H1 (cell line): ENCODE measurements at regions not wholly inside any gene's neighbourhood (a gene's known extent, or its start where the extent isn't known, plus 50 kb on each side); places are given as distances from the start of the nearest gene placed in this dataset.

ENCODE experiments used
- CTCF ChIA-PET: fragments of 300-600 bp; sonication (Branson Sonifier 250); formaldehyde crosslinking; loops from one replicate; lab custom pipeline; 2021; ENCODE audit not compliant: partially characterized antibody; lab: Charles Lee
- POLR2A ChIA-PET: fragments of 300-600 bp; sonication (Branson Sonifier 250); formaldehyde crosslinking; loops from one replicate; lab custom pipeline; 2021; ENCODE audit warnings: inconsistent platforms; ENCODE audit not compliant: partially characterized antibody; lab: Charles Lee
- DNase-seq, 2 experiments: peaks; one replicate each; pipeline versions ENCODE4 v3.0.0 to v3.0.0-alpha.2; 2010 to 2022; ENCODE audit warnings: low spot score in 2 of 2, low read depth in 1 of 2, mixed read lengths in 1 of 2
- FAIRE-seq: peaks from 2 replicates; lab custom pipeline; 2011; peaks lifted over from hg19 to GRCh38; lab: Jason Lieb, UNC
- H2AFZ ChIP-seq: 2 replicates; pipeline ENCODE4 v1.8.1; 2012; ENCODE audit warnings: low read length, inconsistent platforms
- H2AK5ac ChIP-seq: 2 replicates; pipeline ENCODE4 v1.6.1; 2013; ENCODE audit warnings: low read depth, low read length
- H2BK120ac ChIP-seq: replicated peaks from 2 replicates; pipeline ENCODE3; 2013; ENCODE audit warnings: low read depth, low read length, inconsistent platforms
- H2BK12ac ChIP-seq: 2 replicates; pipeline ENCODE4 v1.6.1; 2013; ENCODE audit warnings: low read depth, low read length
- H2BK15ac ChIP-seq: 2 replicates; pipeline ENCODE4 v1.6.1; 2013; ENCODE audit warnings: low read length
- H2BK20ac ChIP-seq: 2 replicates; pipeline ENCODE4 v1.6.1; 2013; ENCODE audit warnings: low read length
- H2BK5ac ChIP-seq: 2 replicates; pipeline ENCODE4 v1.6.1; 2013; ENCODE audit warnings: low read depth, low read length
- H3K14ac ChIP-seq: 2 replicates; pipeline ENCODE4 v1.6.1; 2013; ENCODE audit warnings: inconsistent platforms; ENCODE audit not compliant: insufficient read length
- H3K18ac ChIP-seq: 2 replicates; pipeline ENCODE4 v1.6.1; 2013; ENCODE audit warnings: low read length; ENCODE audit errors: extremely low read depth
- H3K23ac ChIP-seq: 2 replicates; pipeline ENCODE4 v1.6.1; 2013; ENCODE audit warnings: inconsistent platforms; ENCODE audit not compliant: insufficient read length
- H3K23me2 ChIP-seq: 2 replicates; pipeline ENCODE4 v1.6.1; 2013; ENCODE audit warnings: low read depth, low read length
- H3K27ac ChIP-seq: 2 replicates; pipeline ENCODE4 v1.6.1; 2011; ENCODE audit warnings: low read depth, low read length, inconsistent platforms
- H3K27me3 ChIP-seq, 4 experiments: replicated peaks in 1 of 4; 1 replicate in 1 of 4; 2 replicates in 3 of 4; pipeline versions ENCODE4 v1.6.1 to v1.8.1; 2011 to 2013; ENCODE audit warnings: low read length in 3 of 4, mild to moderate bottlenecking in 3 of 4, inconsistent platforms in 2 of 4, mixed read lengths in 2 of 4, moderate library complexity in 1 of 4; ENCODE audit not compliant: control insufficient read depth in 3 of 4, insufficient read depth in 3 of 4; ENCODE audit errors: extremely low read depth in 1 of 4
- H3K36me3 ChIP-seq, 4 experiments: 2 replicates each; pipeline versions ENCODE4 v1.6.1 to v1.8.1; 2011 to 2013; ENCODE audit warnings: mild to moderate bottlenecking in 4 of 4, low read length in 3 of 4, moderate library complexity in 2 of 4, control low read depth in 1 of 4, inconsistent platforms in 1 of 4; ENCODE audit not compliant: insufficient read depth in 4 of 4, control insufficient read depth in 2 of 4
- H3K4ac ChIP-seq: replicated peaks from 2 replicates; pipeline ENCODE3; 2013; ENCODE audit warnings: low read length, low read depth, mixed read lengths, inconsistent platforms; ENCODE audit not compliant: insufficient read length
- H3K4me1 ChIP-seq, 4 experiments: replicated peaks in 1 of 4; 1 replicate in 1 of 4; 2 replicates in 3 of 4; pipeline versions ENCODE4 v1.6.1 to v1.8.1; 2011 to 2013; ENCODE audit warnings: low read length in 3 of 4, inconsistent platforms in 2 of 4, mixed read lengths in 1 of 4; ENCODE audit not compliant: insufficient read depth in 4 of 4, control insufficient read depth in 3 of 4
- H3K4me2 ChIP-seq, 2 experiments: 2 replicates each; pipeline versions ENCODE4 v1.6.1 to v1.8.1; 2011 to 2013; ENCODE audit warnings: low read depth in 2 of 2, low read length in 2 of 2, control low read depth in 1 of 2, inconsistent platforms in 1 of 2, mild to moderate bottlenecking in 1 of 2; ENCODE audit not compliant: insufficient read depth in 1 of 2
- H3K4me3 ChIP-seq, 4 experiments: fragments of 200-600, 300-600 bp in 1 of 4; sonication (generic), shearing (Covaris generic), sonication (Bioruptor Twin) in 1 of 4; 2 replicates each; pipeline versions ENCODE4 v1.5.1 to v1.8.1; 2011 to 2016; ENCODE audit warnings: low read length in 4 of 4, low read depth in 3 of 4, control low read depth in 2 of 4, inconsistent platforms in 2 of 4, mild to moderate bottlenecking in 2 of 4, mixed read lengths in 1 of 4, moderate library complexity in 1 of 4; ENCODE audit not compliant: insufficient read depth in 2 of 4; ENCODE audit errors: extremely low read depth in 1 of 4
- H3K56ac ChIP-seq: replicated peaks from 2 replicates; pipeline ENCODE3; 2013; ENCODE audit warnings: low read depth, mild to moderate bottlenecking, mixed read lengths, low read length, inconsistent platforms; ENCODE audit not compliant: insufficient read length
- H3K79me1 ChIP-seq: 2 replicates; pipeline ENCODE4 v1.6.1; 2013; ENCODE audit warnings: low read depth, low read length, control low read depth
- H3K79me2 ChIP-seq, 2 experiments: 2 replicates each; pipeline versions ENCODE4 v1.6.1 to v1.8.1; 2012 to 2013; ENCODE audit warnings: low read length in 2 of 2, mild to moderate bottlenecking in 2 of 2, inconsistent platforms in 1 of 2; ENCODE audit not compliant: insufficient read depth in 2 of 2, control insufficient read depth in 1 of 2
- H3K9ac ChIP-seq, 4 experiments: replicated peaks in 1 of 4; 1 replicate in 1 of 4; 2 replicates in 3 of 4; pipeline versions ENCODE4 v1.6.1 to v1.8.1; 2011 to 2013; ENCODE audit warnings: low read depth in 3 of 4, low read length in 3 of 4, control low read depth in 2 of 4, mild to moderate bottlenecking in 2 of 4, moderate library complexity in 2 of 4, inconsistent platforms in 1 of 4; ENCODE audit errors: extremely low read depth in 1 of 4
- H3K9me3 ChIP-seq, 2 experiments: 2 replicates each; pipeline versions ENCODE4 v1.6.1 to v1.8.1; 2012 to 2013; ENCODE audit warnings: mild to moderate bottlenecking in 2 of 2, moderate library complexity in 2 of 2, control low read depth in 1 of 2, inconsistent platforms in 1 of 2, low read depth in 1 of 2, low read length in 1 of 2, mixed read lengths in 1 of 2; ENCODE audit not compliant: insufficient read depth in 2 of 2
- H4K20me1 ChIP-seq, 2 experiments: replicated peaks in 1 of 2; 2 replicates each; pipeline versions ENCODE3 to v1.8.1; 2011 to 2013; ENCODE audit warnings: inconsistent platforms in 2 of 2, low read length in 2 of 2, mild to moderate bottlenecking in 1 of 2; ENCODE audit not compliant: insufficient read depth in 2 of 2, control insufficient read depth in 1 of 2
- H4K5ac ChIP-seq: 2 replicates; pipeline ENCODE4 v1.6.1; 2013; ENCODE audit warnings: low read length, low read depth, mixed read lengths, inconsistent platforms; ENCODE audit not compliant: insufficient read length
- H4K8ac ChIP-seq: 2 replicates; pipeline ENCODE4 v1.8.0; 2013; ENCODE audit warnings: mild to moderate bottlenecking, moderate library complexity, low read length, inconsistent platforms; ENCODE audit not compliant: insufficient read depth; ENCODE audit errors: extremely low read depth
- H4K91ac ChIP-seq: replicated peaks from 2 replicates; pipeline ENCODE3; 2013; ENCODE audit warnings: low read length, mixed read lengths, inconsistent platforms; ENCODE audit not compliant: insufficient read length
- ASH2L ChIP-seq: fragments of 200-600, 300-600 bp; sonication (generic); IDR thresholded peaks from one replicate; pipeline ENCODE4 v1.7.1; 2017; ENCODE audit warnings: low read length
- BRCA1 ChIP-seq: IDR thresholded peaks from 2 replicates; pipeline ENCODE4 v1.6.1; 2012; ENCODE audit warnings: low read depth, low read length, improper control_type of control experiment
- CEBPB ChIP-seq: IDR thresholded peaks from 2 replicates; pipeline ENCODE4 v1.6.1; 2012; ENCODE audit warnings: low read depth, low read length
- EGR1 ChIP-seq: IDR thresholded peaks from 2 replicates; pipeline ENCODE4 v1.6.1; 2011; ENCODE audit warnings: low read depth, low read length, borderline replicate concordance
- EP300 ChIP-seq, 2 experiments: IDR thresholded peaks; 1 replicate in 1 of 2; 2 replicates in 1 of 2; pipeline ENCODE4 v1.6.1; 2011 to 2012; ENCODE audit warnings: low read depth in 2 of 2, low read length in 2 of 2, mild to moderate bottlenecking in 2 of 2, borderline replicate concordance in 1 of 2, inconsistent platforms in 1 of 2, moderate library complexity in 1 of 2
- FOSL1 ChIP-seq: IDR thresholded peaks from 2 replicates; pipeline ENCODE4 v1.6.1; 2011; ENCODE audit warnings: mild to moderate bottlenecking, low read depth, low read length, moderate library complexity; ENCODE audit not compliant: insufficient read depth
- KDM5A ChIP-seq: fragments of 200-600 bp; IDR thresholded peaks from 2 replicates; pipeline ENCODE4 v1.7.1; 2012; ENCODE audit warnings: mild to moderate bottlenecking, low read length, inconsistent platforms, mixed read lengths
- MAFK ChIP-seq: IDR thresholded peaks from 2 replicates; pipeline ENCODE4 v1.6.1; 2012; ENCODE audit warnings: low read depth, mild to moderate bottlenecking, improper control_type of control experiment, low read length
- MAX ChIP-seq: IDR thresholded peaks from 2 replicates; pipeline ENCODE4 v1.6.1; 2012; ENCODE audit warnings: inconsistent platforms
- NANOG ChIP-seq: IDR thresholded peaks from 2 replicates; pipeline ENCODE4 v1.6.1; 2011; ENCODE audit warnings: low read length, low read depth, mild to moderate bottlenecking, inconsistent platforms; ENCODE audit not compliant: insufficient read depth, poor library complexity, severe bottlenecking
- POLR2A ChIP-seq, 2 experiments: IDR thresholded peaks; 1 replicate in 1 of 2; 2 replicates in 1 of 2; pipeline ENCODE4 v1.6.1; 2011; ENCODE audit warnings: low read depth in 2 of 2, low read length in 2 of 2, mild to moderate bottlenecking in 2 of 2; ENCODE audit errors: control extremely low read depth in 1 of 2
- POLR2AphosphoS5 ChIP-seq: IDR thresholded peaks from 2 replicates; pipeline ENCODE4 v1.6.1; 2011; ENCODE audit warnings: low read depth, low read length
- RFX5 ChIP-seq: IDR thresholded peaks from 2 replicates; pipeline ENCODE4 v1.6.1; 2011; ENCODE audit warnings: low read depth, low read length, improper control_type of control experiment, borderline replicate concordance
- SAP30 ChIP-seq: fragments of 300-600 bp; sonication (generic); IDR thresholded peaks from 2 replicates; pipeline ENCODE4 v1.7.1; 2012; ENCODE audit warnings: low read length, moderate library complexity, mild to moderate bottlenecking, inconsistent platforms; ENCODE audit not compliant: insufficient read depth, insufficient replicate concordance
- SIX5 ChIP-seq: IDR thresholded peaks from 2 replicates; pipeline ENCODE4 v1.6.1; 2011; ENCODE audit warnings: mild to moderate bottlenecking, low read depth, low read length
- ZNF274 ChIP-seq: IDR thresholded peaks from 2 replicates; pipeline ENCODE4 v1.7.0; 2012; ENCODE audit warnings: low read length, borderline replicate concordance; ENCODE audit errors: extremely low read depth
- WGBS, 2 experiments: shearing (Covaris generic) in 1 of 2; methylation state at CpG; one replicate each; pipeline versions ENCODE4 v1.1.6 to v1.1.7; 2013 to 2015; ENCODE audit warnings: low lambda C conversion rate in 2 of 2, mixed read lengths in 2 of 2, inconsistent platforms in 1 of 2, low coverage in 1 of 2, missing lambda C conversion rate in 1 of 2; ENCODE audit not compliant: insufficient replicate concordance in 2 of 2, insufficient coverage in 1 of 2, insufficient read length in 1 of 2; ENCODE audit errors: extremely low coverage in 1 of 2, missing lambda C conversion rate in 1 of 2; 5-methylcytosine and 5-hydroxymethylcytosine counted together

- no peak overlapping the region for H3K4ac ChIP-seq
- 89% methylated on average over 4 of the region's 5 CpGs; no CpG with 5 or more reads in 1 of the 2 experiments for WGBS, 2 experiments
- H2BK120ac ChIP-seq: no peak overlapping the region
- no peak overlapping the region for H2BK5ac ChIP-seq
- no peaks in the 10 kb centered on the region for H3K4me1 ChIP-seq
- no peak overlapping the region for H3K14ac ChIP-seq
- H3K79me2 ChIP-seq: no peaks in the 10 kb centered on the region
- no peaks in the 10 kb centered on the region for H3K79me1 ChIP-seq
- DNase-seq: no peak
- POLR2A ChIA-PET: no interaction called here
- FAIRE-seq: no peak
- no peak overlapping the region for H2AK5ac ChIP-seq
- peak overlapping the region; percentile 93; the same call in 1 of the 2 replicates for H2AFZ ChIP-seq
- H3K27me3 ChIP-seq: no peaks in the 10 kb centered on the region
- H4K8ac ChIP-seq: no peak overlapping the region
- H4K20me1 ChIP-seq: no peaks in the 10 kb centered on the region
- H2BK12ac ChIP-seq: no peak overlapping the region
- no peak overlapping the region for H3K23ac ChIP-seq
- no peak overlapping the region for H3K18ac ChIP-seq
- H2BK20ac ChIP-seq: no peak overlapping the region
- 0 out of 4 replicates have a peak, but pooled peaks cover 0 to 3% of the 10 kb centered on the region in 2 experiments for H3K9me3 ChIP-seq
- no peak overlapping the region for H4K5ac ChIP-seq
- no peaks in the 10 kb centered on the region for H3K23me2 ChIP-seq
- H3K4me3 ChIP-seq: no peak overlapping the region
- H3K27ac ChIP-seq: no peak overlapping the region
- H4K91ac ChIP-seq: no peak overlapping the region
- H3K56ac ChIP-seq: no peak overlapping the region
- H3K36me3 ChIP-seq: no peaks in the 10 kb centered on the region
- H2BK15ac ChIP-seq: no peak overlapping the region
- no peak overlapping the region for H3K4me2 ChIP-seq
- CTCF ChIA-PET: interaction anchor here (0.6 kb wide), 1 partner anchor 55 kb away, joined by 4 read pairs; no protein-coding TSS in a partner anchor
- no peak overlapping the region for H3K9ac ChIP-seq
- TF ChIP-seq EGR1: no peak
- no peak for TF ChIP-seq CEBPB
- no peak for TF ChIP-seq MAX
- no peak for TF ChIP-seq SIX5
- no peak for TF ChIP-seq ZNF274
- TF ChIP-seq POLR2AphosphoS5: no peak
- TF ChIP-seq POLR2A (IDR thresholded peaks at IDR 0.05; ENCODE audit: control extremely low read depth in 1 of 2, low read depth in 2 of 2, low read length in 2 of 2): no peak
- no peak for TF ChIP-seq SAP30
- TF ChIP-seq EP300 (IDR thresholded peaks at IDR 0.05; ENCODE audit: borderline replicate concordance in 1 of 2, low read depth in 2 of 2, low read length in 2 of 2): no peak
- no peak for TF ChIP-seq NANOG
- no peak for TF ChIP-seq FOSL1
- no peak for TF ChIP-seq KDM5A
- TF ChIP-seq ASH2L: no peak
- no peak for TF ChIP-seq RFX5
- no peak for TF ChIP-seq MAFK
- TF ChIP-seq BRCA1: no peak
These were observed 349.9 kb downstream of the PIK3R1 start for GRCh38 chr5:68565427-68565826.
